ENCODE measurements at regions not wholly inside any gene's neighbourhood (a gene's known extent, or its start where the extent isn't known, plus 50 kb on each side); places are given as distances from the start of the nearest gene placed in this dataset.

GRCh38 chr10:78218798-78219490 is 185.3 kb downstream of the RPS24 start:
- TF ChIP-seq CTCF (IDR thresholded peaks at IDR 0.05) (no peak), POLR2AphosphoS5 (IDR thresholded peaks at IDR 0.05) (no peak)

Measured in suprapubic skin (tissue), 3 donors.